ENCODE measurements at regions not wholly inside any gene's neighbourhood (a gene's known extent, or its start where the extent isn't known, plus 50 kb on each side); places are given as distances from the start of the nearest gene placed in this dataset.
A peak's percentile ranks its signal among the peaks of the same experiment; 100 is the strongest.

DNA sequence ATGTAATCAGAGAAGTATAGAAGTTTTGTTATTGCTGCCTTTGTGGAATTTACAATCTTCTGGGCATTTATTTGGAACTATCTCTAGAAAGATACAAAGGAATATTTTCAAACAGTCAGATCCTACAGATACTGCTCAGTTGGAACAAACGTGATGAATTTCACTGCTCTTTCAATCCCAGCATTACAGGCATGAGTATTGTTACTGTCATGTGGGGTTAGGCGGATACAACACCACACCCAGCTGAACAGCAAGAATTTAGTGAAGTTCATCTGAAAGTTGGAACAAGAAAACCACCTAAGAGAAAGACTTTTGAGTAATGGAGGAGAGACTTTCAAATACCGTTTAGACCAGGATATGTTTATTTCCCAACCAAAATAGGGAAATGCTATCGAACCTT, 123.3 kb upstream of the PLXNC1 start:
- Histone ChIP-seq H3K27me3 (ENCODE audit: insufficient read depth, low read length) (no peaks in the 10 kb centered on the region), H3K4me2 (ENCODE audit: low read length) (no peak overlapping the region), H2BK12ac (ENCODE audit: low read length) (no peak overlapping the region), H3K36me3 (ENCODE audit: control insufficient read depth in 1 of 2, insufficient read depth in 2 of 2, low read length in 2 of 2) (no peaks in the 10 kb centered on the region), H2AK5ac (ENCODE audit: low read length) (no peak overlapping the region), H2AFZ (ENCODE audit: insufficient read depth, low read length, poor library complexity) (no peak overlapping the region), H2BK5ac (ENCODE audit: low read depth, low read length, poor library complexity) (no peak overlapping the region), H3K18ac (ENCODE audit: low read length) (no peak overlapping the region), H3K14ac (ENCODE audit: low read length) (no peak overlapping the region), H3K9ac (ENCODE audit: low read length) (no peak overlapping the region), H3K9me3 (ENCODE audit: insufficient read depth, low read depth, low read length) (no peaks in the 10 kb centered on the region), H3K23ac (ENCODE audit: low read length) (no peak overlapping the region), H3K4ac (ENCODE audit: low read depth, low read length) (no peak overlapping the region), H3K79me1 (ENCODE audit: low read length) (no peaks in the 10 kb centered on the region), H3K4me3 (ENCODE audit: low read depth, low read length) (no peak overlapping the region), H3K79me2 (ENCODE audit: control insufficient read depth, insufficient read depth, low read length, poor library complexity) (no peaks in the 10 kb centered on the region), H3K27ac (ENCODE audit: low read depth, low read length) (no peak overlapping the region), H4K12ac (ENCODE audit: low read depth, low read length) (no peak overlapping the region), H4K91ac (ENCODE audit: low read depth, low read length) (no peak overlapping the region), H4K8ac (ENCODE audit: low read depth, low read length) (no peak overlapping the region), H3K4me1 (ENCODE audit: control insufficient read depth in 1 of 2, insufficient read depth in 2 of 2, low read length in 2 of 2) (no peaks in the 10 kb centered on the region), H2BK120ac (ENCODE audit: insufficient read depth, low read length, poor library complexity) (no peak overlapping the region)
- no CpG with 5 or more reads among the region's 4 CpGs for WGBS (ENCODE audit: extremely low coverage, insufficient coverage, insufficient read length)
- no peak for DNase-seq

GRCh38 chr12:94025756-94026155, 122.6 kb upstream of the PLXNC1 start:
- no peaks in the 10 kb centered on the region for H3K4me1 ChIP-seq (ENCODE audit: control insufficient read depth in 1 of 2, insufficient read depth in 2 of 2, low read length in 2 of 2)
- no peak overlapping the region for H2BK12ac ChIP-seq (ENCODE audit: low read length)
- H3K36me3 ChIP-seq (ENCODE audit: control insufficient read depth in 1 of 2, insufficient read depth in 2 of 2, low read length in 2 of 2) = no peaks in the 10 kb centered on the region
- H3K4me3 ChIP-seq (ENCODE audit: low read depth, low read length) = no peak overlapping the region
- no peaks in the 10 kb centered on the region for H3K79me2 ChIP-seq (ENCODE audit: control insufficient read depth, insufficient read depth, low read length, poor library complexity)
- DNase-seq = peak in 1 of 2 donors; percentile 2
- H2BK5ac ChIP-seq (ENCODE audit: low read depth, low read length, poor library complexity) = no peak overlapping the region
- H4K12ac ChIP-seq (ENCODE audit: low read depth, low read length) = no peak overlapping the region
- H4K91ac ChIP-seq (ENCODE audit: low read depth, low read length) = no peak overlapping the region
- H3K9ac ChIP-seq (ENCODE audit: low read length) = no peak overlapping the region
- H3K9me3 ChIP-seq (ENCODE audit: insufficient read depth, low read depth, low read length) = no peaks in the 10 kb centered on the region
- H2BK120ac ChIP-seq (ENCODE audit: insufficient read depth, low read length, poor library complexity) = no peak overlapping the region
- no peak overlapping the region for H3K14ac ChIP-seq (ENCODE audit: low read length)
- no peak overlapping the region for H4K8ac ChIP-seq (ENCODE audit: low read depth, low read length)
- H3K4ac ChIP-seq (ENCODE audit: low read depth, low read length) = no peak overlapping the region
- WGBS (ENCODE audit: extremely low coverage, insufficient coverage, insufficient read length) = no CpG with 5 or more reads among the region's 1 CpG
- H3K27me3 ChIP-seq (ENCODE audit: insufficient read depth, low read length) = no peaks in the 10 kb centered on the region
- H3K27ac ChIP-seq (ENCODE audit: low read depth, low read length) = no peak overlapping the region
- H3K79me1 ChIP-seq (ENCODE audit: low read length) = no peaks in the 10 kb centered on the region
- no peak overlapping the region for H2AK5ac ChIP-seq (ENCODE audit: low read length)
- H3K4me2 ChIP-seq (ENCODE audit: low read length) = no peak overlapping the region
- no peak overlapping the region for H3K23ac ChIP-seq (ENCODE audit: low read length)
- no peak overlapping the region for H3K18ac ChIP-seq (ENCODE audit: low read length)
- no peak overlapping the region for H2AFZ ChIP-seq (ENCODE audit: insufficient read depth, low read length, poor library complexity)

GRCh38 chr12:94026596-94026995, 121.8 kb upstream of the PLXNC1 start:
- Histone ChIP-seq H3K27me3 (ENCODE audit: insufficient read depth, low read length) (no peaks in the 10 kb centered on the region), H3K4me3 (ENCODE audit: low read depth, low read length) (no peak overlapping the region), H3K4me1 (ENCODE audit: control insufficient read depth in 1 of 2, insufficient read depth in 2 of 2, low read length in 2 of 2) (no peaks in the 10 kb centered on the region), H2BK5ac (ENCODE audit: low read depth, low read length, poor library complexity) (no peak overlapping the region), H4K8ac (ENCODE audit: low read depth, low read length) (no peak overlapping the region), H3K9ac (ENCODE audit: low read length) (no peak overlapping the region), H2BK12ac (ENCODE audit: low read length) (no peak overlapping the region), H3K23ac (ENCODE audit: low read length) (no peak overlapping the region), H2AK5ac (ENCODE audit: low read length) (no peak overlapping the region), H3K18ac (ENCODE audit: low read length) (no peak overlapping the region), H2AFZ (ENCODE audit: insufficient read depth, low read length, poor library complexity) (no peak overlapping the region), H3K27ac (ENCODE audit: low read depth, low read length) (no peak overlapping the region), H3K14ac (ENCODE audit: low read length) (no peak overlapping the region), H3K36me3 (ENCODE audit: control insufficient read depth in 1 of 2, insufficient read depth in 2 of 2, low read length in 2 of 2) (no peaks in the 10 kb centered on the region), H3K4ac (ENCODE audit: low read depth, low read length) (no peak overlapping the region), H3K9me3 (ENCODE audit: insufficient read depth, low read depth, low read length) (no peaks in the 10 kb centered on the region), H4K91ac (ENCODE audit: low read depth, low read length) (no peak overlapping the region), H3K79me2 (ENCODE audit: control insufficient read depth, insufficient read depth, low read length, poor library complexity) (no peaks in the 10 kb centered on the region), H3K79me1 (ENCODE audit: low read length) (no peaks in the 10 kb centered on the region), H3K4me2 (ENCODE audit: low read length) (no peak overlapping the region), H4K12ac (ENCODE audit: low read depth, low read length) (no peak overlapping the region), H2BK120ac (ENCODE audit: insufficient read depth, low read length, poor library complexity) (no peak overlapping the region)
- no peak for DNase-seq

DNA sequence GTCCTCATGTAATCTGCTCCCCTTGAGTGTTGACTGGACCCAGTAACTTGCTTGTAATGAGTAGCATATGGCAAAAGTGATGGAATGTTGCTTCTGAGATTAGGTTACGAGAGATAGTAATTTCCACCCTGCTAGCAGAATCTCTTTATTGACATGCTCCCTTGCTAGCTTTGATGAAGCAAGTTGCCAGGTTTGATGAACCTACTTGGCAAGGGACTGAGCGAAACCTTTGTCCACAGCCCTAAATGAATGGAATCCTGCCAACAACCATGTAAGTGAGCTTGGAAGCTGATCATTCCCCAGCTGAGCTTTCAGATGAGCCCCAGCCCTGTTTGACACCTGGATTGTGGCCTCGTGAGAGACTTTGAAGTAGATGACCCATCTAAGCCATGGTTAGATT, 120.8 kb upstream of the PLXNC1 start:
- Histone ChIP-seq H2AK5ac (ENCODE audit: low read length) (no peak overlapping the region), H2BK12ac (ENCODE audit: low read length) (no peak overlapping the region), H3K4ac (ENCODE audit: low read depth, low read length) (no peak overlapping the region), H2AFZ (ENCODE audit: insufficient read depth, low read length, poor library complexity) (no peak overlapping the region), H3K79me1 (ENCODE audit: low read length) (no peaks in the 10 kb centered on the region), H2BK5ac (ENCODE audit: low read depth, low read length, poor library complexity) (no peak overlapping the region), H3K4me2 (ENCODE audit: low read length) (no peak overlapping the region), H4K12ac (ENCODE audit: low read depth, low read length) (no peak overlapping the region), H3K36me3 (ENCODE audit: control insufficient read depth in 1 of 2, insufficient read depth in 2 of 2, low read length in 2 of 2) (no peaks in the 10 kb centered on the region), H4K91ac (ENCODE audit: low read depth, low read length) (no peak overlapping the region), H3K9me3 (ENCODE audit: insufficient read depth, low read depth, low read length) (no peaks in the 10 kb centered on the region), H4K8ac (ENCODE audit: low read depth, low read length) (no peak overlapping the region), H2BK120ac (ENCODE audit: insufficient read depth, low read length, poor library complexity) (no peak overlapping the region), H3K4me1 (ENCODE audit: control insufficient read depth in 1 of 2, insufficient read depth in 2 of 2, low read length in 2 of 2) (no peaks in the 10 kb centered on the region), H3K79me2 (ENCODE audit: control insufficient read depth, insufficient read depth, low read length, poor library complexity) (no peaks in the 10 kb centered on the region), H3K9ac (ENCODE audit: low read length) (no peak overlapping the region), H3K27me3 (ENCODE audit: insufficient read depth, low read length) (no peaks in the 10 kb centered on the region), H3K14ac (ENCODE audit: low read length) (no peak overlapping the region), H3K4me3 (ENCODE audit: low read depth, low read length) (no peak overlapping the region), H3K23ac (ENCODE audit: low read length) (no peak overlapping the region), H3K27ac (ENCODE audit: low read depth, low read length) (no peak overlapping the region), H3K18ac (ENCODE audit: low read length) (no peak overlapping the region)
- WGBS (ENCODE audit: extremely low coverage, insufficient coverage, insufficient read length) = no CpG with 5 or more reads among the region's 3 CpGs
- no peak for DNase-seq

DNA sequence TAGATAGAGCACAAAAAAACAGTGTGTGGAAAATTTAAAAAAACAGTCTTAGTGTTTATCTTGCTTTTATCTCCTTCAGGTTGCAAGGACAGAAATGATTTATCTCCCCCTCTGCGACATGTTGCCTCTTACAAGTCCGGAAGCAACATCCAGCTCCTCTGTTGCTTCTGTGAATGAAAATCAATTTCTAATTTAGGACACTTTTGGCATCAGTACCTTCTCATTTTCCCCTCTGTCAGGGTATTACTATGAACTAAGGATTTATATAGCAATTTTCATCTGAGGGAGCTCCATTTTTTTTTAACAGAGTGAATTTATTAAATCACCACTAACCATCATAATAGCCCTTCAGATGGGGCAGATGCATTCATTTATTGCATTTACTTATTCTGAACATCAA, 116.6 kb upstream of the PLXNC1 start:
- H4K8ac ChIP-seq (ENCODE audit: low read depth, low read length) = no peak overlapping the region
- H3K9me3 ChIP-seq (ENCODE audit: insufficient read depth, low read depth, low read length) = no peaks in the 10 kb centered on the region
- H3K79me2 ChIP-seq (ENCODE audit: control insufficient read depth, insufficient read depth, low read length, poor library complexity) = no peaks in the 10 kb centered on the region
- H2BK5ac ChIP-seq (ENCODE audit: low read depth, low read length, poor library complexity) = no peak overlapping the region
- WGBS (ENCODE audit: extremely low coverage, insufficient coverage, insufficient read length) = no CpG with 5 or more reads among the region's 2 CpGs
- H4K91ac ChIP-seq (ENCODE audit: low read depth, low read length) = no peak overlapping the region
- H3K4me1 ChIP-seq (ENCODE audit: control insufficient read depth in 1 of 2, insufficient read depth in 2 of 2, low read length in 2 of 2) = no peaks in the 10 kb centered on the region
- no peak overlapping the region for H3K4me3 ChIP-seq (ENCODE audit: low read depth, low read length)
- H3K27ac ChIP-seq (ENCODE audit: low read depth, low read length) = no peak overlapping the region
- no peak overlapping the region for H4K12ac ChIP-seq (ENCODE audit: low read depth, low read length)
- no peaks in the 10 kb centered on the region for H3K79me1 ChIP-seq (ENCODE audit: low read length)
- H3K36me3 ChIP-seq (ENCODE audit: control insufficient read depth in 1 of 2, insufficient read depth in 2 of 2, low read length in 2 of 2) = no peaks in the 10 kb centered on the region
- no peak overlapping the region for H3K14ac ChIP-seq (ENCODE audit: low read length)
- DNase-seq = no peak
- H2AFZ ChIP-seq (ENCODE audit: insufficient read depth, low read length, poor library complexity) = no peak overlapping the region
- no peak overlapping the region for H2AK5ac ChIP-seq (ENCODE audit: low read length)
- H3K23ac ChIP-seq (ENCODE audit: low read length) = no peak overlapping the region
- no peak overlapping the region for H2BK12ac ChIP-seq (ENCODE audit: low read length)
- no peak overlapping the region for H3K4me2 ChIP-seq (ENCODE audit: low read length)
- no peak overlapping the region for H2BK120ac ChIP-seq (ENCODE audit: insufficient read depth, low read length, poor library complexity)
- H3K18ac ChIP-seq (ENCODE audit: low read length) = no peak overlapping the region
- no peaks in the 10 kb centered on the region for H3K27me3 ChIP-seq (ENCODE audit: insufficient read depth, low read length)
- no peak overlapping the region for H3K4ac ChIP-seq (ENCODE audit: low read depth, low read length)
- no peak overlapping the region for H3K9ac ChIP-seq (ENCODE audit: low read length)
